BJ (cell line): ENCODE measurements at regions not wholly inside any gene's neighbourhood (a gene's known extent, or its start where the extent isn't known, plus 50 kb on each side); places are given as distances from the start of the nearest gene placed in this dataset.

Source experiments
- CTCF ChIA-PET: fragments of 350-600 bp; formaldehyde crosslinking; extraction: SDS; loops from one replicate; lab custom pipeline; 2021; ENCODE audit warnings: antibody characterized with exemption, inconsistent platforms; lab: Yijun Ruan, JAX
- POLR2A ChIA-PET: fragments of 300-600 bp; sonication (Branson Sonifier 250); formaldehyde crosslinking; extraction: SDS; loops from one replicate; lab custom pipeline; 2021; ENCODE audit warnings: antibody characterized with exemption; lab: Charles Lee
- DNase-seq: peaks from one replicate; pipeline ENCODE4 v3.0.0-alpha.2; 2011; ENCODE audit warnings: low read depth
- H3K27me3 ChIP-seq: 2 replicates; pipeline ENCODE4 v1.6.0; 2011; ENCODE audit warnings: low read length; ENCODE audit not compliant: control insufficient read depth, insufficient read depth
- H3K36me3 ChIP-seq: 2 replicates; pipeline ENCODE4 v1.5.1; 2011; ENCODE audit warnings: low read length; ENCODE audit not compliant: control insufficient read depth, insufficient read depth
- H3K4me3 ChIP-seq: 2 replicates; pipeline ENCODE4 v1.5.1; 2011; ENCODE audit warnings: low read depth, mild to moderate bottlenecking, control low read depth, low read length
- CTCF ChIP-seq: IDR thresholded peaks from 2 replicates; pipeline ENCODE4 v1.5.1; 2011; ENCODE audit warnings: low read depth, mild to moderate bottlenecking, control low read depth, inconsistent platforms, low read length, moderate library complexity; ENCODE audit not compliant: insufficient read depth

DNA sequence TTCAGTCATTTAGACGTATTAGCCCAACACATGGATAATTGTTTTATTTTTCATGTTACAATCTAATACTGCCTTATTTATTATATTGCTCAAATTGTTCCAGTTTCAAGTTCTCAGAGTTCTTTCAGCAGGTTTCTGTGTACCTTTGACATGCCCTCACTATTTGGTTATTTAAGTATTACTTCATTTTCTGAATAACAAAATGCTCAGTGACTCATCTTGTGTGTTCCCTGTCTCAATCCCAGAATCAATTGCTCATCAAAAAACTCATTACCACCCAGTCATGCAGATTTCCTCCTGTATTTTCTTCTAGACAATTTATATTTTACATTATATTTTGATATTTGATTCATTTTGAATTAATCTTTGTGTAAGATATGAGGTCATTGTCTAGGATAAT is 562.6 kb downstream of the ANXA1 start:
- Histone ChIP-seq H3K36me3 (no peaks in the 10 kb centered on the region), H3K4me3 (no peak overlapping the region), H3K27me3 (no peaks in the 10 kb centered on the region)
- ChIA-PET CTCF (no interaction called here), POLR2A (no interaction called here)
- DNase-seq, result no peak
- TF ChIP-seq CTCF, result no peak

DNA sequence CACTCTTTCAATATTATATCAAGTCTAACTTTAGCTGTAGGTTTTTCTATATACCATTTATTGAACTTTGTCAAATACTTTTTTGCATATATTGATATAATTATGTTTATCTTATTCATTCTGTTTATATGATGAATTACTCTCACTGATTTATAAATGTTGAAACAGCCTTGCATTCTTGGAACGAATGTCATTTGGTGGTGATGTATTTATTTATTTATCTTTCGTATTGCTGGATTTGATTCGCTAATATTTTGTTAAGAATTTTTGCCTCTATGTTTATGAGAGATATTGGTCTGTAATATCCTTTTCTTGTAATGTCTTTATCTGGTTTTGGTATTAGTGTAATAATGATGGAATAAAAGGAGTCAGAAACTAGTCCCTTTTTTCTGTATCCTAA is 563.9 kb downstream of the ANXA1 start:
- no peaks in the 10 kb centered on the region for H3K27me3 ChIP-seq
- POLR2A ChIA-PET, result no interaction called here
- TF ChIP-seq CTCF, result no peak
- DNase-seq, result no peak
- H3K4me3 ChIP-seq, result no peak overlapping the region
- CTCF ChIA-PET, result no interaction called here
- H3K36me3 ChIP-seq, result no peaks in the 10 kb centered on the region

DNA sequence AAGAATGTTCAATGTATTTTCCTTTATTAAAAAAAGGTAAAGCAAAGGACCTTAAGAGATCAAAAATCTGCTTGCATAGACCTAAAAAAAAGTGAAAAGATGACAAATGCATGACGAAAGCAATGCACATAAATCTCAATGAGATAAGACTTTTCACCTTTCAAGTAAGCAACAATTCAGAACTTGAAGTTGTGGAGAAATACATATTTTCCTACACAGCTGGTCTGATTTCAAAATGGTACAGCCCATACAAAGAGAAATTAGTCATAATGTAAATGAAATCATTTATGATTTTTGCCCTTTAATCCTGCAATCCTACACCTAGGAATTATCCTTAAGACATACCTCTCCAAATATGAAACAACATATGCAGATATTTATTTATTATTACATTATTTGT is 568.0 kb downstream of the ANXA1 start:
- DNase-seq, result no peak
- ChIA-PET CTCF (no interaction called here), POLR2A (interaction anchor here (0.5 kb wide), 1 partner anchor 1027 kb away, joined by 3 read pairs; no protein-coding TSS in a partner anchor)
- TF ChIP-seq CTCF, result no peak
- Histone ChIP-seq H3K36me3 (no peaks in the 10 kb centered on the region), H3K27me3 (no peaks in the 10 kb centered on the region), H3K4me3 (no peak overlapping the region)

GRCh38 chr9:73720601-73721000 is 568.9 kb downstream of the ANXA1 start:
- ChIA-PET POLR2A (interaction anchor here (0.7 kb wide), 2 partner anchors 1387 to 1644 kb away, joined by 3 read pairs; no protein-coding TSS in a partner anchor), CTCF (interaction anchor here (0.6 kb wide), 1 partner anchor 128 kb away, joined by 3 read pairs; no protein-coding TSS in a partner anchor)
- no peaks in the 10 kb centered on the region for H3K27me3 ChIP-seq
- no peak for TF ChIP-seq CTCF
- H3K36me3 ChIP-seq, result no peaks in the 10 kb centered on the region
- H3K4me3 ChIP-seq, result no peak overlapping the region
- DNase-seq, result no peak

DNA sequence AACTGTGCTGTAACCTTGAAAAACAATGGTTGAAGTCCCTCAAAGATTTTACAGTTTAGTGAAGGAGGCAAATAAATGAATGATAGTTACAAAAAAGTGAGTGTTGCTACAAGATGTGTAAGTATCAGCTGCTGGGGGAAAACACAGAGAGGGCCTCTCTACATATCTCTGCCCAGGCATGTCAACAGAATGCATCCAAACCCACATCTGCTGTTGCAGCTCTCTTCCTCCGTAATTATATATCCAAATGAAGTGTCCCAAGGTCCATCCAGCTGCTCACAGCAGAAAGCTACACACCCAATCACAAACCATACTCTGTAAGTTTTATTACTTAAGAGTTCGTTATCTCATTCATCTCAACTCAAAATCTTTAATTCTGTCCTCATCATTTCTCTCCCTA is 584.6 kb downstream of the ANXA1 start:
- CTCF ChIA-PET, result no interaction called here
- TF ChIP-seq CTCF, result no peak
- POLR2A ChIA-PET, result no interaction called here
- Histone ChIP-seq H3K27me3 (no peaks in the 10 kb centered on the region), H3K4me3 (no peak overlapping the region), H3K36me3 (no peaks in the 10 kb centered on the region)
- DNase-seq, result no peak
